Nephron progenitor cell (in vitro differentiated cells): ENCODE measurements at regions not wholly inside any gene's neighbourhood (a gene's known extent, or its start where the extent isn't known, plus 50 kb on each side); places are given as distances from the start of the nearest gene placed in this dataset.

Experiments
- DNase-seq: peaks from one replicate; pipeline ENCODE4 v3.0.0; 2021
- H3K27ac Mint-ChIP-seq: 2 replicates; pipeline ENCODE4 v1.8.0; 2021; ENCODE audit warnings: mild to moderate bottlenecking, moderate library complexity, mixed read lengths
- H3K27me3 Mint-ChIP-seq: 2 replicates; pipeline ENCODE4 v1.8.0; 2021; ENCODE audit warnings: mild to moderate bottlenecking, low read depth, mixed read lengths; ENCODE audit not compliant: poor library complexity
- H3K36me3 Mint-ChIP-seq: 2 replicates; pipeline ENCODE4 v1.8.0; 2021; ENCODE audit warnings: low read depth, mixed read lengths
- H3K4me1 Mint-ChIP-seq: 2 replicates; pipeline ENCODE4 v1.8.0; 2021; ENCODE audit warnings: mixed read lengths
- H3K4me3 Mint-ChIP-seq: 2 replicates; pipeline ENCODE4 v1.8.0; 2021; ENCODE audit warnings: mild to moderate bottlenecking, moderate library complexity, mixed read lengths
- H3K9me3 Mint-ChIP-seq: 2 replicates; pipeline ENCODE4 v1.8.0; 2021; ENCODE audit warnings: mild to moderate bottlenecking, moderate library complexity, mixed read lengths
- CTCF ChIP-seq: fragments of 200-600 bp; sonication (generic); IDR thresholded peaks from 2 replicates; pipeline ENCODE4 v1.5.0; 2021; ENCODE audit warnings: antibody characterized with exemption

- no peak for DNase-seq
- H3K36me3 Mint-ChIP-seq = peaks cover 5% of the 10 kb centered on the region
- no peaks in the 10 kb centered on the region for H3K27me3 Mint-ChIP-seq
- H3K27ac Mint-ChIP-seq = no peak overlapping the region
- peaks cover 6% of the 10 kb centered on the region for H3K9me3 Mint-ChIP-seq
- no peak for TF ChIP-seq CTCF
- no peak overlapping the region for H3K4me3 Mint-ChIP-seq
- peaks cover 2% of the 10 kb centered on the region for H3K4me1 Mint-ChIP-seq
Observed at GRCh38 chr5:125865166-125865815, 557.9 kb upstream of the GRAMD2B start.

GRCh38 chr5:125868036-125868435, 555.2 kb upstream of the GRAMD2B start:
- H3K27ac Mint-ChIP-seq = no peak overlapping the region
- no peaks in the 10 kb centered on the region for H3K27me3 Mint-ChIP-seq
- DNase-seq = no peak
- peaks cover 5% of the 10 kb centered on the region for H3K4me1 Mint-ChIP-seq
- TF ChIP-seq CTCF = no peak
- peaks cover 2% of the 10 kb centered on the region for H3K9me3 Mint-ChIP-seq
- H3K36me3 Mint-ChIP-seq = no peaks in the 10 kb centered on the region
- H3K4me3 Mint-ChIP-seq = no peak overlapping the region

- no peaks in the 10 kb centered on the region for H3K36me3 Mint-ChIP-seq
- H3K9me3 Mint-ChIP-seq = peaks cover 10% of the 10 kb centered on the region
- H3K4me1 Mint-ChIP-seq = peaks cover 5% of the 10 kb centered on the region
- H3K27me3 Mint-ChIP-seq = no peaks in the 10 kb centered on the region
- no peak for TF ChIP-seq CTCF
- H3K4me3 Mint-ChIP-seq = no peak overlapping the region
- no peak overlapping the region for H3K27ac Mint-ChIP-seq
- DNase-seq = no peak
Observed at GRCh38 chr5:125870256-125870655, 553.0 kb upstream of the GRAMD2B start.

GRCh38 chr5:125874057-125874456, 549.2 kb upstream of the GRAMD2B start:
- Mint-ChIP-seq H3K36me3 (no peaks in the 10 kb centered on the region), H3K4me3 (no peak overlapping the region), H3K9me3 (peaks cover 10% of the 10 kb centered on the region), H3K27me3 (no peaks in the 10 kb centered on the region), H3K27ac (no peak overlapping the region), H3K4me1 (peaks cover 5% of the 10 kb centered on the region)
- TF ChIP-seq CTCF = no peak
- DNase-seq = no peak

GRCh38 chr5:125874717-125875116, 548.5 kb upstream of the GRAMD2B start:
- H3K4me3 Mint-ChIP-seq = no peak overlapping the region
- H3K4me1 Mint-ChIP-seq = peaks cover 5% of the 10 kb centered on the region
- no peaks in the 10 kb centered on the region for H3K36me3 Mint-ChIP-seq
- no peaks in the 10 kb centered on the region for H3K27me3 Mint-ChIP-seq
- TF ChIP-seq CTCF = no peak
- H3K9me3 Mint-ChIP-seq = peaks cover 10% of the 10 kb centered on the region
- no peak overlapping the region for H3K27ac Mint-ChIP-seq
- no peak for DNase-seq

- Mint-ChIP-seq H3K4me3 (no peak overlapping the region), H3K36me3 (no peaks in the 10 kb centered on the region), H3K9me3 (peaks cover 10% of the 10 kb centered on the region), H3K27ac (no peak overlapping the region), H3K4me1 (peaks cover 5% of the 10 kb centered on the region), H3K27me3 (peaks cover 3% of the 10 kb centered on the region)
- TF ChIP-seq CTCF = no peak
- no peak for DNase-seq
Observed at GRCh38 chr5:125877248-125877647, 546.0 kb upstream of the GRAMD2B start.
